ENCODE measurements at regions not wholly inside any gene's neighbourhood (a gene's known extent, or its start where the extent isn't known, plus 50 kb on each side); places are given as distances from the start of the nearest gene placed in this dataset.
"Not testable (repeated sequence)": the region's sequence is repeated elsewhere in the genome, so short reads cannot be mapped to it uniquely, and the experiment has no call there.

GRCh38 chr1:190011585-190011984 is 466.1 kb downstream of the BRINP3 start:
- CTCF ChIA-PET = no interaction called here
- POLR2A ChIA-PET = no interaction called here
- DNase-seq (ENCODE audit: low read depth in 1 of 2, low spot score in 1 of 2) (no peak), ATAC-seq (no peak), FAIRE-seq (no peak)
- 80% methylated on average over 4 of the region's 4 CpGs for WGBS (ENCODE audit: missing lambda C conversion rate)
- Histone ChIP-seq H3K27ac (no peak overlapping the region), H3K9me3 (no peaks in the 10 kb centered on the region), H3K4me1 (peaks cover 6% of the 10 kb centered on the region; the same call in 2 of the 3 replicates), H3K4me2 (no peak overlapping the region), H3K4me3 (no peak overlapping the region)
- TF ChIP-seq CEBPB (IDR thresholded peaks at IDR 0.05) (no peak), ZNF302 (CRISPR knock-in tag; IDR thresholded peaks at IDR 0.05) (no peak), FOSB (CRISPR knock-in tag; IDR thresholded peaks at IDR 0.05) (no peak), POLR2AphosphoS2 (conservative IDR thresholded peaks at IDR 0.05; ENCODE audit: low read length) (no peak), JUNB (IDR thresholded peaks at IDR 0.05) (no peak), ZFP36 (IDR thresholded peaks at IDR 0.05; ENCODE audit: borderline replicate concordance, partially characterized antibody) (no peak), HOXB5 (CRISPR knock-in tag; IDR thresholded peaks at IDR 0.05) (no peak), USF2 (IDR thresholded peaks at IDR 0.05) (no peak), NFE2L2 (conservative IDR thresholded peaks at IDR 0.05; ENCODE audit: low read length) (no peak), ZSCAN20 (CRISPR knock-in tag; IDR thresholded peaks at IDR 0.05) (no peak), HEYL (CRISPR knock-in tag; IDR thresholded peaks at IDR 0.05) (no peak), BHLHE40 (IDR thresholded peaks at IDR 0.05; ENCODE audit: low read depth, low read length) (no peak), RAD21 (conservative IDR thresholded peaks at IDR 0.05 in 1 of 2, IDR thresholded peaks at IDR 0.05 in 1 of 2) (no peak), EP300 (IDR thresholded peaks at IDR 0.05) (no peak), TP53 (CRISPR knock-in tag; IDR thresholded peaks at IDR 0.05) (no peak), FOSL2 (IDR thresholded peaks at IDR 0.05) (no peak), FOSL2 (CRISPR knock-in tag; IDR thresholded peaks at IDR 0.05) (no peak), SMC3 (IDR thresholded peaks at IDR 0.05) (no peak), CBX8 (IDR thresholded peaks at IDR 0.05) (no peak)
- TF ChIP-seq, protein P1, sequence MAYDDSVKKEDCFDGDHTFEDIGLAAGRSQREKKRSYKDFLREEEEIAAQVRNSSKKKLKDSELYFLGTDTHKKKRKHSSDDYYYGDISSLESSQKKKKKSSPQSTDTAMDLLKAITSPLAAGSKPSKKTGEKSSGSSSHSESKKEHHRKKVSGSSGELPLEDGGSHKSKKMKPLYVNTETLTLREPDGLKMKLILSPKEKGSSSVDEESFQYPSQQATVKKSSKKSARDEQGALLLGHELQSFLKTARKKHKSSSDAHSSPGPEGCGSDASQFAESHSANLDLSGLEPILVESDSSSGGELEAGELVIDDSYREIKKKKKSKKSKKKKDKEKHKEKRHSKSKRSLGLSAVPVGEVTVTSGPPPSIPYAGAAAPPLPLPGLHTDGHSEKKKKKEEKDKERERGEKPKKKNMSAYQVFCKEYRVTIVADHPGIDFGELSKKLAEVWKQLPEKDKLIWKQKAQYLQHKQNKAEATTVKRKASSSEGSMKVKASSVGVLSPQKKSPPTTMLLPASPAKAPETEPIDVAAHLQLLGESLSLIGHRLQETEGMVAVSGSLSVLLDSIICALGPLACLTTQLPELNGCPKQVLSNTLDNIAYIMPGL (CRISPR knock-in tag; IDR thresholded peaks at IDR 0.05; ENCODE audit: borderline replicate concordance) = no peak

- H3K9me3 ChIP-seq; H3K4me3 ChIP-seq; ATAC-seq; DNase-seq (ENCODE audit: low read depth in 1 of 2, low spot score in 1 of 2); FAIRE-seq; POLR2A ChIA-PET; CTCF ChIA-PET: not testable (repeated sequence)
- 95% methylated on average over 16 of the region's 16 CpGs for WGBS (ENCODE audit: missing lambda C conversion rate)
- peak overlapping the region; percentile 90 for H3K4me2 ChIP-seq
- H3K4me1 ChIP-seq = peaks cover 29% of the 10 kb centered on the region
- peak overlapping the region; percentile 67 to 77 for H3K27ac ChIP-seq
These were observed 458.5 kb downstream of the BRINP3 start for GRCh38 chr1:190019151-190019550.

DNA sequence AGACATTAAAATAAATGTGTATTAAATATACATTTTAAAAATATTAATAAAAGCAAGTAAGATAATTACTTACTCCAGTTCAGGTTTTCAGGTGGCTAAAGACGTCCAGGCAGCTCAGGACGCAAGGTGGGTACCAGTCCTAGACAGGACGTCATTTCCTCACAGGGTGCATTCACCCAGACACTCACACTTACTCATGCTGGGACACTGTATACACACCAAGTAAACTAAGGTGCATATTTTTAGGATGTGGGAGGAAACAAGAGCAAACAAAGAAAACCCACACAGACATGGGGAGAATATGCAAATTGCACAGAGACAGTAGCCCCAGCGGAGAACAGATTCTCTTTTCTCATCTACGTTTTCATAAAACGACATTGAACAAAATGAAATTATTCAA is 457.9 kb downstream of the BRINP3 start:
- POLR2A ChIA-PET = interaction anchor here (1.0 kb wide), 1 partner anchor 19 kb away, joined by 4 read pairs; no protein-coding TSS in a partner anchor

More for the DNA sequence above, 457.9 kb downstream of the BRINP3 start:
- peak overlapping the region; percentile 90 for H3K4me2 ChIP-seq
- H3K27ac ChIP-seq = peak overlapping the region; percentile 67 to 77
- DNase-seq (ENCODE audit: low read depth in 1 of 2, low spot score in 1 of 2) (peak; percentile 60 to 88), ATAC-seq (peak; percentile 98), FAIRE-seq (peak; percentile 7)
- H3K9me3 ChIP-seq = no peaks in the 10 kb centered on the region
- CTCF ChIA-PET = no interaction called here
- H3K4me1 ChIP-seq = peaks cover 29% of the 10 kb centered on the region
- 3% methylated on average over 6 of the region's 6 CpGs for WGBS (ENCODE audit: missing lambda C conversion rate)
- TF ChIP-seq POLR2AphosphoS2 (conservative IDR thresholded peaks at IDR 0.05; ENCODE audit: low read length) = no peak
- TF ChIP-seq, protein P2, sequence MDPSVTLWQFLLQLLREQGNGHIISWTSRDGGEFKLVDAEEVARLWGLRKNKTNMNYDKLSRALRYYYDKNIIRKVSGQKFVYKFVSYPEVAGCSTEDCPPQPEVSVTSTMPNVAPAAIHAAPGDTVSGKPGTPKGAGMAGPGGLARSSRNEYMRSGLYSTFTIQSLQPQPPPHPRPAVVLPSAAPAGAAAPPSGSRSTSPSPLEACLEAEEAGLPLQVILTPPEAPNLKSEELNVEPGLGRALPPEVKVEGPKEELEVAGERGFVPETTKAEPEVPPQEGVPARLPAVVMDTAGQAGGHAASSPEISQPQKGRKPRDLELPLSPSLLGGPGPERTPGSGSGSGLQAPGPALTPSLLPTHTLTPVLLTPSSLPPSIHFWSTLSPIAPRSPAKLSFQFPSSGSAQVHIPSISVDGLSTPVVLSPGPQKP (IDR thresholded peaks at IDR 0.05; ENCODE audit: low read depth, low read length) = no peak
- TF ChIP-seq EP300 (IDR thresholded peaks at IDR 0.05) = 0 out of 5 replicates have a peak, but pooled peaks have one; percentile 10 to 19
- TF ChIP-seq KDM5A (IDR thresholded peaks at IDR 0.05) = no peak
- TF ChIP-seq FOSB (CRISPR knock-in tag; IDR thresholded peaks at IDR 0.05) = no peak
- TF ChIP-seq GATA3 (IDR thresholded peaks at IDR 0.05; ENCODE audit: borderline replicate concordance) = peak; percentile 70; the same call in 1 of the 2 replicates
- TF ChIP-seq, protein P3, sequence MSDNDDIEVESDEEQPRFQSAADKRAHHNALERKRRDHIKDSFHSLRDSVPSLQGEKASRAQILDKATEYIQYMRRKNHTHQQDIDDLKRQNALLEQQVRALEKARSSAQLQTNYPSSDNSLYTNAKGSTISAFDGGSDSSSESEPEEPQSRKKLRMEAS (IDR thresholded peaks at IDR 0.05) = peak; percentile 41; the same call in 1 of the 2 replicates
- peak; percentile 76 for TF ChIP-seq JUNB (IDR thresholded peaks at IDR 0.05)
- TF ChIP-seq FOSL2 (IDR thresholded peaks at IDR 0.05) = 0 out of 2 replicates have a peak, but pooled peaks have one; percentile 42
- TF ChIP-seq FOSL2 (CRISPR knock-in tag; IDR thresholded peaks at IDR 0.05) = peak; percentile 86
- peak overlapping the region; percentile 47 for H3K4me3 ChIP-seq

Measured in A549 (cell line).